WTC11 (cell line): ENCODE measurements at regions not wholly inside any gene's neighbourhood (a gene's known extent, or its start where the extent isn't known, plus 50 kb on each side); places are given as distances from the start of the nearest gene placed in this dataset.

Source experiments
- ATAC-seq: fragments of 200-7000 bp; cut with Tn5 transposase; 2 replicates; pipeline ENCODE4 v1.10.0; 2021; ENCODE audit warnings: mild to moderate bottlenecking, moderate library complexity
- CTCF ChIA-PET: fragments of 300-600 bp; sonication (Branson Sonifier 250); formaldehyde crosslinking; loops from one replicate; lab custom pipeline; 2021; ENCODE audit warnings: antibody characterized with exemption; lab: Charles Lee
- POLR2A ChIA-PET: fragments of 350-600 bp; sonication (Branson Sonifier 250); formaldehyde crosslinking; loops from one replicate; lab custom pipeline; 2021; ENCODE audit warnings: antibody characterized with exemption; lab: Charles Lee
- DNase-seq: peaks from one replicate; pipeline ENCODE4 v3.0.0; 2021; ENCODE audit warnings: low spot score
- H3K27ac Mint-ChIP-seq: 2 replicates; pipeline ENCODE4 v1.8.0; 2021; ENCODE audit warnings: mixed read lengths
- H3K27me3 Mint-ChIP-seq: 2 replicates; pipeline ENCODE4 v1.8.0; 2021; ENCODE audit warnings: low read depth, mild to moderate bottlenecking, moderate library complexity, mixed read lengths
- H3K36me3 Mint-ChIP-seq: 2 replicates; pipeline ENCODE4 v1.8.0; 2021; ENCODE audit warnings: mixed read lengths
- H3K4me1 Mint-ChIP-seq: 2 replicates; pipeline ENCODE4 v1.8.0; 2022; ENCODE audit warnings: mixed read lengths
- H3K4me3 Mint-ChIP-seq: 2 replicates; pipeline ENCODE4 v1.8.0; 2021; ENCODE audit warnings: mild to moderate bottlenecking, moderate library complexity, mixed read lengths
- H3K9me3 Mint-ChIP-seq: 2 replicates; pipeline ENCODE4 v1.8.0; 2021; ENCODE audit warnings: mixed read lengths
- ESRRA ChIP-seq: sonication (generic); formaldehyde crosslinking; IDR thresholded peaks from 2 replicates; pipeline ENCODE4 v1.8.1; 2022; ENCODE audit warnings: mild to moderate bottlenecking, missing genetic modification reagents, borderline replicate concordance
- NR3C1 ChIP-seq: sonication (generic); formaldehyde crosslinking; conservative IDR thresholded peaks from 2 replicates; pipeline ENCODE4 v1.8.1; 2023; ENCODE audit warnings: low read depth, mild to moderate bottlenecking, missing genetic modification reagents
- SP1 ChIP-seq: sonication (generic); formaldehyde crosslinking; conservative IDR thresholded peaks from 2 replicates; pipeline ENCODE4 v1.8.1; 2022; ENCODE audit warnings: missing genetic modification reagents
- TEAD4 ChIP-seq: sonication (generic); formaldehyde crosslinking; IDR thresholded peaks from 2 replicates; pipeline ENCODE4 v1.8.0; 2022; ENCODE audit warnings: mild to moderate bottlenecking, missing genetic modification reagents
- ZNF232 ChIP-seq: sonication (generic); formaldehyde crosslinking; IDR thresholded peaks from 2 replicates; pipeline ENCODE4 v1.8.0; 2022; ENCODE audit warnings: mild to moderate bottlenecking, missing genetic modification reagents
- TF ChIP-seq, protein P1 (sequence below): fragments of 200-600 bp; IDR thresholded peaks from 2 replicates; pipeline ENCODE4 v1.8.0; 2022; ENCODE audit warnings: antibody characterized with exemption
- TF ChIP-seq, protein P2 (sequence below): sonication (generic); formaldehyde crosslinking; IDR thresholded peaks from 2 replicates; pipeline ENCODE4 v1.8.0; 2023; ENCODE audit warnings: missing genetic modification reagents, mild to moderate bottlenecking, borderline replicate concordance
- TF ChIP-seq, protein P3 (sequence below): sonication (generic); formaldehyde crosslinking; IDR thresholded peaks from 2 replicates; pipeline ENCODE4 v1.8.1; 2023; ENCODE audit warnings: mild to moderate bottlenecking, missing genetic modification reagents, moderate library complexity
- TF ChIP-seq, protein P4 (sequence below): sonication (generic); formaldehyde crosslinking; conservative IDR thresholded peaks from 2 replicates; pipeline ENCODE4 v1.8.1; 2023; ENCODE audit warnings: mild to moderate bottlenecking, low read depth, missing genetic modification reagents, moderate library complexity
- TF ChIP-seq, protein P5 (sequence below): sonication (generic); formaldehyde crosslinking; conservative IDR thresholded peaks from 2 replicates; pipeline ENCODE4 v1.8.1; 2022; ENCODE audit warnings: mild to moderate bottlenecking, missing genetic modification reagents
- TF ChIP-seq, protein P6 (sequence below): fragments of 250-450 bp; sonication (Bioruptor Pico); conservative IDR thresholded peaks from 2 replicates; pipeline ENCODE4 v1.9.0; 2021; ENCODE audit warnings: mild to moderate bottlenecking

DNA sequence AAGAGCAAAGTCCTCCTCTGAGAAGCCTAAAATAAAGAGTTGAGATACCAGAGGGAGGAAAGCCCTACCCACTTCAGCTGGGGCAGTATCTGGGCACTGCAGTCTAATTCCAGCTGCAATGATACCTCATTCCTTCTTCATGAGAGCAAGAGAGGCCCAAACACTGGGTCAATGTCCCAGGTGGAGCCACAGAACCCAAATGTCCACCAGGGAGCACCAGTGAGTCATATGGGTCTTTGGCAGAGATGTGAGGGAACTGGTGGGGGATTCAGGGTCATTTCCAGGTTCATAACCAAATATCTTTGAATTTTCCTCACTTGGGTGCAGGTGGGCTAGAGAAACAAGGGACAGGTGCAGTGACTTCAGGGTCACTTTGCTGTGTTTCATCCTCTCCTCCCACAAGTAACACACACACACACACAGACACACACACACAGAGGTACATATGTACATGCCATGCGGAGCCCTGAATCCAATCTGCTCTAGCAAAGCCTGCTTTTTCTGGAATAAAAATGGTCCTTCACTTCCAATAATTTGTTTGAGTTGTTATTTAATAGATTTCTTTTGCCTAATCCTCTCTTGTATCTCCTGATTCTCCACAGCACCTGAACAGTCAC lies 585.4 kb downstream of the SOX6 start:
- peak; percentile 91 for ATAC-seq
- Mint-ChIP-seq H3K4me3 (no peak overlapping the region), H3K36me3 (no peaks in the 10 kb centered on the region; the same call in 1 of the 2 replicates), H3K27ac (no peak overlapping the region), H3K4me1 (peaks cover 28% of the 10 kb centered on the region), H3K9me3 (peaks cover 17% of the 10 kb centered on the region), H3K27me3 (no peaks in the 10 kb centered on the region)
- ChIA-PET POLR2A (no interaction called here), CTCF (interaction anchor here (0.7 to 1.5 kb wide), 3 partner anchors 9 to 834 kb away, joined by 3 to 5 read pairs (median 3); no protein-coding TSS in a partner anchor)
- TF ChIP-seq TEAD4 (CRISPR knock-in tag) (no peak), ESRRA (CRISPR knock-in tag) (no peak), NR3C1 (CRISPR knock-in tag) (no peak)
- TF ChIP-seq, protein P1, sequence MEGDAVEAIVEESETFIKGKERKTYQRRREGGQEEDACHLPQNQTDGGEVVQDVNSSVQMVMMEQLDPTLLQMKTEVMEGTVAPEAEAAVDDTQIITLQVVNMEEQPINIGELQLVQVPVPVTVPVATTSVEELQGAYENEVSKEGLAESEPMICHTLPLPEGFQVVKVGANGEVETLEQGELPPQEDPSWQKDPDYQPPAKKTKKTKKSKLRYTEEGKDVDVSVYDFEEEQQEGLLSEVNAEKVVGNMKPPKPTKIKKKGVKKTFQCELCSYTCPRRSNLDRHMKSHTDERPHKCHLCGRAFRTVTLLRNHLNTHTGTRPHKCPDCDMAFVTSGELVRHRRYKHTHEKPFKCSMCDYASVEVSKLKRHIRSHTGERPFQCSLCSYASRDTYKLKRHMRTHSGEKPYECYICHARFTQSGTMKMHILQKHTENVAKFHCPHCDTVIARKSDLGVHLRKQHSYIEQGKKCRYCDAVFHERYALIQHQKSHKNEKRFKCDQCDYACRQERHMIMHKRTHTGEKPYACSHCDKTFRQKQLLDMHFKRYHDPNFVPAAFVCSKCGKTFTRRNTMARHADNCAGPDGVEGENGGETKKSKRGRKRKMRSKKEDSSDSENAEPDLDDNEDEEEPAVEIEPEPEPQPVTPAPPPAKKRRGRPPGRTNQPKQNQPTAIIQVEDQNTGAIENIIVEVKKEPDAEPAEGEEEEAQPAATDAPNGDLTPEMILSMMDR = peak; percentile 40; the same call in 1 of the 2 replicates
- peak; percentile 77 for DNase-seq

DNA sequence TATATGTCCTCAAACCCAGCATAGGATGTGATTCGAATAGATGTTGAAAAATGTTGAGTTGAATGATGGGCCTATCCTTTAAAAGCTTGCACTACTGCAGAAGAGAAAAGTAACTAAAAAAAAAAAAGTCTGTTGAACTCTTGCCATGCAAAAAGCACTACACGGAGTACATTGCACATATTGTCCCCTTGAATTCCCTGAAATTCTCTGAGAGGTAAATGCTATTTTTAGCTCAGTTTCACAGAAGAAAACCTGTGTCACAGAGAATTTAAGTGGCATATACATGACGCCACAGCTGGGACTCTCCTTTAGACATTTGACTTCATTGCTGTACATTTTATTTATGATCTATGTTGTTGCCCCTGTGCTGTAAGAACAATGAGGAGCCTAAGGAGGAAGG lies 583.8 kb downstream of the SOX6 start:
- H3K4me1 Mint-ChIP-seq = peaks cover 28% of the 10 kb centered on the region
- H3K27ac Mint-ChIP-seq = no peak overlapping the region
- ChIA-PET POLR2A (no interaction called here), CTCF (interaction anchor here (1.0 to 1.6 kb wide), 3 partner anchors 10 to 168 kb away, joined by 4 to 5 read pairs (median 4); no protein-coding TSS in a partner anchor)
- no peak for ATAC-seq
- no peaks in the 10 kb centered on the region for H3K36me3 Mint-ChIP-seq
- H3K9me3 Mint-ChIP-seq = peaks cover 7% of the 10 kb centered on the region; the same call in 1 of the 2 replicates
- no peaks in the 10 kb centered on the region for H3K27me3 Mint-ChIP-seq
- no peak overlapping the region for H3K4me3 Mint-ChIP-seq
- no peak for DNase-seq
- TF ChIP-seq, protein P1 = no peak
- TF ChIP-seq SP1 (CRISPR knock-in tag) = no peak
- TF ChIP-seq, protein P2, sequence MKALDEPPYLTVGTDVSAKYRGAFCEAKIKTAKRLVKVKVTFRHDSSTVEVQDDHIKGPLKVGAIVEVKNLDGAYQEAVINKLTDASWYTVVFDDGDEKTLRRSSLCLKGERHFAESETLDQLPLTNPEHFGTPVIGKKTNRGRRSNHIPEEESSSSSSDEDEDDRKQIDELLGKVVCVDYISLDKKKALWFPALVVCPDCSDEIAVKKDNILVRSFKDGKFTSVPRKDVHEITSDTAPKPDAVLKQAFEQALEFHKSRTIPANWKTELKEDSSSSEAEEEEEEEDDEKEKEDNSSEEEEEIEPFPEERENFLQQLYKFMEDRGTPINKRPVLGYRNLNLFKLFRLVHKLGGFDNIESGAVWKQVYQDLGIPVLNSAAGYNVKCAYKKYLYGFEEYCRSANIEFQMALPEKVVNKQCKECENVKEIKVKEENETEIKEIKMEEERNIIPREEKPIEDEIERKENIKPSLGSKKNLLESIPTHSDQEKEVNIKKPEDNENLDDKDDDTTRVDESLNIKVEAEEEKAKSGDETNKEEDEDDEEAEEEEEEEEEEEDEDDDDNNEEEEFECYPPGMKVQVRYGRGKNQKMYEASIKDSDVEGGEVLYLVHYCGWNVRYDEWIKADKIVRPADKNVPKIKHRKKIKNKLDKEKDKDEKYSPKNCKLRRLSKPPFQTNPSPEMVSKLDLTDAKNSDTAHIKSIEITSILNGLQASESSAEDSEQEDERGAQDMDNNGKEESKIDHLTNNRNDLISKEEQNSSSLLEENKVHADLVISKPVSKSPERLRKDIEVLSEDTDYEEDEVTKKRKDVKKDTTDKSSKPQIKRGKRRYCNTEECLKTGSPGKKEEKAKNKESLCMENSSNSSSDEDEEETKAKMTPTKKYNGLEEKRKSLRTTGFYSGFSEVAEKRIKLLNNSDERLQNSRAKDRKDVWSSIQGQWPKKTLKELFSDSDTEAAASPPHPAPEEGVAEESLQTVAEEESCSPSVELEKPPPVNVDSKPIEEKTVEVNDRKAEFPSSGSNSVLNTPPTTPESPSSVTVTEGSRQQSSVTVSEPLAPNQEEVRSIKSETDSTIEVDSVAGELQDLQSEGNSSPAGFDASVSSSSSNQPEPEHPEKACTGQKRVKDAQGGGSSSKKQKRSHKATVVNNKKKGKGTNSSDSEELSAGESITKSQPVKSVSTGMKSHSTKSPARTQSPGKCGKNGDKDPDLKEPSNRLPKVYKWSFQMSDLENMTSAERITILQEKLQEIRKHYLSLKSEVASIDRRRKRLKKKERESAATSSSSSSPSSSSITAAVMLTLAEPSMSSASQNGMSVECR (CRISPR knock-in tag) = no peak
- TF ChIP-seq, protein P3, sequence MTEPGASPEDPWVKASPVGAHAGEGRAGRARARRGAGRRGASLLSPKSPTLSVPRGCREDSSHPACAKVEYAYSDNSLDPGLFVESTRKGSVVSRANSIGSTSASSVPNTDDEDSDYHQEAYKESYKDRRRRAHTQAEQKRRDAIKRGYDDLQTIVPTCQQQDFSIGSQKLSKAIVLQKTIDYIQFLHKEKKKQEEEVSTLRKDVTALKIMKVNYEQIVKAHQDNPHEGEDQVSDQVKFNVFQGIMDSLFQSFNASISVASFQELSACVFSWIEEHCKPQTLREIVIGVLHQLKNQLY (CRISPR knock-in tag) = no peak

DNA sequence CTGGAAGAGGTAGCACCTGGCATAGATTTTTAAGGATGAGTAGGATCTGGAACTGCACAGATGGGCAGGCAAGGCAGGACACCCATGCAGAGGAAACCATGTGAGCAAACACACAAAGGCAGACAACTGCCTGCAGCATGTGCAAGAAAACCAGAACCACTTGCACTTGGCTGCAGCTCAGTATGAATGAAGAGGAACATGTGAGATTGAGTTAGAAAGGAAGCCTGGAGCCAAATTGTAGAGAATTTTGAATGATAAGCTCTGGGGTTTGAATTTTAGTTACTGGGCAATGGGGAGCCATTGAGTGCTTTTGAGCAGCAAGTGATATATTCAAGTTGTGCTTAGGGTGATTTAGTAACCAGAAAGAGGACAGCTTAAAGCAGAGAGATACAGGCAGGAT lies 583.4 kb downstream of the SOX6 start:
- no peak for ATAC-seq
- DNase-seq = no peak
- H3K27me3 Mint-ChIP-seq = no peaks in the 10 kb centered on the region
- ChIA-PET POLR2A (interaction anchor here (0.5 kb wide), 1 partner anchor 188 kb away, joined by 3 read pairs; no protein-coding TSS in a partner anchor), CTCF (interaction anchor here (1.0 to 1.6 kb wide), 4 partner anchors 10 to 168 kb away, joined by 3 to 5 read pairs (median 4); no protein-coding TSS in a partner anchor)
- no peak overlapping the region for H3K27ac Mint-ChIP-seq
- H3K36me3 Mint-ChIP-seq = no peaks in the 10 kb centered on the region
- no peak overlapping the region for H3K4me3 Mint-ChIP-seq
- H3K9me3 Mint-ChIP-seq = peaks cover 7% of the 10 kb centered on the region; the same call in 1 of the 2 replicates
- H3K4me1 Mint-ChIP-seq = peaks cover 28% of the 10 kb centered on the region
- no peak for TF ChIP-seq NR3C1 (CRISPR knock-in tag)
- TF ChIP-seq, protein P4, sequence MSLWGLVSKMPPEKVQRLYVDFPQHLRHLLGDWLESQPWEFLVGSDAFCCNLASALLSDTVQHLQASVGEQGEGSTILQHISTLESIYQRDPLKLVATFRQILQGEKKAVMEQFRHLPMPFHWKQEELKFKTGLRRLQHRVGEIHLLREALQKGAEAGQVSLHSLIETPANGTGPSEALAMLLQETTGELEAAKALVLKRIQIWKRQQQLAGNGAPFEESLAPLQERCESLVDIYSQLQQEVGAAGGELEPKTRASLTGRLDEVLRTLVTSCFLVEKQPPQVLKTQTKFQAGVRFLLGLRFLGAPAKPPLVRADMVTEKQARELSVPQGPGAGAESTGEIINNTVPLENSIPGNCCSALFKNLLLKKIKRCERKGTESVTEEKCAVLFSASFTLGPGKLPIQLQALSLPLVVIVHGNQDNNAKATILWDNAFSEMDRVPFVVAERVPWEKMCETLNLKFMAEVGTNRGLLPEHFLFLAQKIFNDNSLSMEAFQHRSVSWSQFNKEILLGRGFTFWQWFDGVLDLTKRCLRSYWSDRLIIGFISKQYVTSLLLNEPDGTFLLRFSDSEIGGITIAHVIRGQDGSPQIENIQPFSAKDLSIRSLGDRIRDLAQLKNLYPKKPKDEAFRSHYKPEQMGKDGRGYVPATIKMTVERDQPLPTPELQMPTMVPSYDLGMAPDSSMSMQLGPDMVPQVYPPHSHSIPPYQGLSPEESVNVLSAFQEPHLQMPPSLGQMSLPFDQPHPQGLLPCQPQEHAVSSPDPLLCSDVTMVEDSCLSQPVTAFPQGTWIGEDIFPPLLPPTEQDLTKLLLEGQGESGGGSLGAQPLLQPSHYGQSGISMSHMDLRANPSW = no peak
- TF ChIP-seq, protein P3 (CRISPR knock-in tag) = no peak
- TF ChIP-seq, protein P5, sequence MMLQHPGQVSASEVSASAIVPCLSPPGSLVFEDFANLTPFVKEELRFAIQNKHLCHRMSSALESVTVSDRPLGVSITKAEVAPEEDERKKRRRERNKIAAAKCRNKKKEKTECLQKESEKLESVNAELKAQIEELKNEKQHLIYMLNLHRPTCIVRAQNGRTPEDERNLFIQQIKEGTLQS (CRISPR knock-in tag) = no peak
- no peak for TF ChIP-seq ZNF232 (CRISPR knock-in tag)
- TF ChIP-seq, protein P6, sequence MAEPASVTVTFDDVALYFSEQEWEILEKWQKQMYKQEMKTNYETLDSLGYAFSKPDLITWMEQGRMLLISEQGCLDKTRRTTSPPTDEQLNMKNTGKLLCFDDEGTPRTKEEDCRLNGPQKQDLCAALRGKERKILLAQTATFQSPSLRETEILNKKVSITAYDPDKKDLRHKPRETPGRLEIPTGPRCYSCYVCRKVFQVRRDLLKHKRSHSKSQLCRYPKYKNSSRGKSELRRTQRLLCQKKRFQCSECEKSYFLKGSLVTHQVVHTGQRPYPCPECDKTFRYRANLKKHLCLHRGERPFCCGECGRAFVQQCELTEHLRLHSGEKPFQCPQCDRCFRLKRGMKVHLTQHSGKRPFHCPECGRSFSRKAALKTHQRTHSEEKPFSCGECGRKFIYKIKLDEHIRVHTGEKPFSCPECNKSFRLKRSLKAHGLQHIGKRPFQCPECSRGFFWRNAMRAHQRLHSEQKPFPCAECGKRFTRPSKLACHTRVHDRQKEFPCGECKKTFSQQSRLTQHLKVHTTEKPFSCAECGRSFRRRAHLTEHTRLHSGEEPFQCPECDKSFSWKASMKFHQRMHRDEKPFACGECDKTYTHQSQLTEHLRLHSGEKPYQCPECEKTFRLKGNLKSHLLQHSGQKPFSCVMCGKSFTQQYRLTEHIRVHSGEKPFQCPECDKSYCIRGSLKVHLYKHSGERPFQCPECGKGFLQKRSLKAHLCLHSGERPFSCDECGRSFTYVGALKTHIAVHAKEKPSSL (CRISPR knock-in tag) = no peak
